GM18861 (cell line): ENCODE measurements at regions not wholly inside any gene's neighbourhood (a gene's known extent, or its start where the extent isn't known, plus 50 kb on each side); places are given as distances from the start of the nearest gene placed in this dataset.
"Not testable (repeated sequence)": the region's sequence is repeated elsewhere in the genome, so short reads cannot be mapped to it uniquely, and the experiment has no call there.

Experiments
- ATAC-seq: cut with Tn5 transposase; IDR thresholded peaks from one replicate; pipeline ENCODE4 v1.9.1; 2021; ENCODE audit not compliant: unreplicated experiment

DNA sequence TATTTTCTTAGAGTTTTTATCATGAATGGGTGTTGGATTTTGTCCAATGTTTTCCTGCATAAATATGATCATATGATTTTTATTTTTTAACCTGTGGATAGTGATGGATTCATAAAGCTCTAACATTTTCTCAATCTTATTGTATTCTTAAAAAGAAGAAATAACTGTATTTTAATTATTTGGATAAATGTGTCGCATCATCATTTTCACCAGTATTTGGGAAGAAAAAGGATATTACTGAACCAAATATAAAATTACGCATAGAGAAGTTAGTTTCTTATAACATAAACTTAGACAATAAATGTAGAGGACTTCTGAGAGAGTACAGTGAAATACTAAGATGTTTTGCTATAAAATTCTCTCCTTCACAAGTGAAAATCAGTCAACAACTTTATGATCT lies 126.0 kb upstream of the CHST9 start:
- ATAC-seq = no peak

- no peak for ATAC-seq
Measured at GRCh38 chr18:27301615-27302378, 116.7 kb upstream of the CHST9 start.

DNA sequence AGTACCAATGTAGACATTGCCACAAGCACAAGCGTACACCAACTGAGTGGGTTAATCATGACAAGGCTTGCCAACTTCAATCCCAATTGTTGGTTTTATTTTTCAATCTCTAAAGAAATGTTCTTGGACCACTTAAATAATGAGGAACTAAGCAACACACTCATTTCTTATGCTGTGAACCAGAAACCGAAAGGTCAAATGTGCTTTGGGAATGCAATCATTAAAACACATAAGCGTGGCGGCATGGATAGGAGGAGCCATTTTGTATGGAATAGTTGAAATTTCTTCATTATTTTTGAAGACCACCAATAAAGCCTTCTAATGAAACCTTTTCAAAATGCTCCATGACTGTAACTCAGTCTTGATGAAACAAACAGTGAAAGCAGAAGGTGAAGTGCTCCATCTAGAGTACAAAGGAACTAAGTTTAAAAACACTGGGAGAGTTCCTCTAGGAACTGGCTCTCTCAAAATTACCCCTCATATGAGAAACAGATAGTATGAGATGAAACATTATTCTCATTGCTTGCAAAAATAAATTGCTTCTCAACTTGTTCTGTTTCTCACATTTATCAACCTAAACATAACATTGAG lies 113.2 kb upstream of the CHST9 start:
- ATAC-seq = no peak

GRCh38 chr18:27285973-27286562 lies 101.0 kb upstream of the CHST9 start:
- not testable (repeated sequence) for ATAC-seq

- no peak for ATAC-seq
Measured at GRCh38 chr18:27278131-27278530, 93.0 kb upstream of the CHST9 start.

- ATAC-seq = no peak
Measured at GRCh38 chr18:27277554-27277953, 92.4 kb upstream of the CHST9 start.

GRCh38 chr18:27276886-27277285 lies 91.8 kb upstream of the CHST9 start:
- no peak for ATAC-seq

DNA sequence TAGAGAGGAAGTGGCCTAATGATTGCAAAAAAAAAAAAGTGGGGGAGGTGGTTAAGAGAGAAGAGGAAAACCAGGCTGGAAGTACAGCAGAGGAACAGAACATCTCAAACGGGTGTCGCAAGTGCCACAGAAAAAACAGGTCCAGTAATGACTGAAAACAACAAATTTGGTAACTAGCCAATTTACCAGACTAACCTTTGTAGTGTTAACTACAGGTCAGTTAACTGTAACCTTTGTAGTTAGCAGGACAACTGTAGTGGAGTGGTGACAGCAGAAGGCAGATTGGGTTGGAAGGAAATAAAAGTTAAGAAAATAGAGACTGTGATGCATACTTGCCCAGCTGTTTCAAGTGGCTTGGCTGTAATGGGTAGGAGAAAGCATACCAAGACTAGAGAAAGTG lies 91.4 kb upstream of the CHST9 start:
- ATAC-seq = no peak

DNA sequence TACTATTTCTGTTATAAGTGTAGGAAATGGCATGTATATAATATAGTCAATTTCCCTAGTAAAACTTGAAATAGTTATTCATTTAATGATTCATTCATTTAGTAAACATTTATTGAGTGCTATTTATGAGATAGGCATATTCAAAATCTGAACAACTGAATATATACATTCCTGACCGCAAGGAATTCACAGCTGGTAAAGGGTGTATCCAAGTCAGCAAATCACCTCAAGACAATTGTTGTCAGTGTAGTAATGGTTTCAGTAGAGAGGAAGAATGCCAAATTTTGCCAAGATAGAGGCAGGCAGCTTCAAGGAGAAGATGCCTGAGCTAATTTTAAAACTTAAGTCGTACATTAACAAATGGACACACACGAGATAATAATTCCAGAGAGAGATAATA lies 89.8 kb upstream of the CHST9 start:
- no peak for ATAC-seq

- ATAC-seq = no peak
Measured at GRCh38 chr18:27270508-27270907, 85.4 kb upstream of the CHST9 start.

- no peak for ATAC-seq
Measured at GRCh38 chr18:27263369-27263768, 78.3 kb upstream of the CHST9 start.

DNA sequence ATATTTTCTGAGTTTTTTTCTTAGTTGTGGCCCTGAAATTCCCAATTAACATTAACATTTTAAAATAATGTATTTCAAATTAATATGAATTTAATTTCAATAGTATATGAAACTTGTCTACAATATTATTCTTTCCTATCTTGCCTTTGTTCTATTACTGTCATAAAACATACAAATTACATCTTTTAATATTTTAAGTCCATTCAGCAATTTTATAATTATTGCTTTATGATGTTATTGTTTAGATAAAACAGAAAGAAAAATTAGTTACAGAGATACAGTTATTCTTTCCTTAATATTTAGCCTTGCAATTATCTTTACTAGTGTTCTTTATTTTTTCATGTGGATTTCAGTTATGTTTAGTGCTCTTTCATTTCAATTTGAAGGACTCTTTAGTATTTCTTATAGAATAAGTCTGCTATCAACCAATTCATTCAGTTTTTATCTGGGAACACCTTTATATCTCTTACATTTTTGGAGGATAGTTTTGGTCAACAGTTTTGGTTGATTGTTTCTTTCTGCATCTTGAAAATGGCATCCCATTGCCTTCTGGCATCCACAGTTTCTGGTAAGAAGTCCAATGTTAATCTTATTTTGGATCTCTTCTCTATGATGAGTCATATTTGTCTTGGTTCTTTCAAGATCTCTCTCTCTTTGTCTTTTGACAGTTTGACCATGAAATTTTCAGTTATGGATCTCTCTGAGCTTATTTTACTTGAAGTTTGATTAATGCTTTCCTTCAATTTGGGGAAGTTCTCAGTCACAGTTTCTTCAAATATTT lies 76.9 kb upstream of the CHST9 start:
- ATAC-seq = no peak

DNA sequence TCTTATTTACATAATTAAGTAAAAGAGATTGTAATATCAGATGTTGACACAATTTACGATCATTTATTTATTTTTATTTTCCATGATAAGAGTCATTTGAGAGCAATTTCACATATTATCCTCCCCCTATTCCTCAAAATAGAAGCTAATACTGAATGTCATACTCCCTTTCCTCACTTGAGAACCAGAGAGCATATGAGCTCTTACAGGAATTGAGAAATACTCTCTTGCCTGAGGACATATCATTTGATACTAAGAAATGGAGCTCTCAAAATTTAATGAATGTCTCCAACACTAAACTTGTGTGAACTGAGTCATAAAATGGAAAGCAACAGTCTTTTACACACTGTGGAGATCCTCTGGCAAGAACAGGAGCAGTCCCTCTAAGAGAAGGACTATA lies 68.5 kb upstream of the CHST9 start:
- ATAC-seq = no peak

DNA sequence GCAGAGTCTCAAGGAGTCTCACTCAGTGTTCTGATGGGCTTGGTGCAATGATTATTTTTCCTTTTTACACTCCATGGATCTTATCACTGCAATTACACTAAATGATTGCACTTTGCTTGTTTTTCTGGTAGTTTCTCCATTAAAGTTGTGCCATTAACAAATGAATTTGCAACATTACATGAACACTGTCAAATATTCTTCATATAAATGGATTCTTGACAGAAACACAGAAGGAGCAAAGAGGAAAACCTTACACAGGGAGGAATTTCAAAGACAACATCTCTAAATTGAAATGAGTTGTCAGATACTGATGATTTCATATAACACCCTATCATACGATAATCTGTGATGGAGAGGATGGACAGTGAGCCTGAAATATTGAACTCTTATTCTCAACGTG lies 65.4 kb upstream of the CHST9 start:
- ATAC-seq = no peak

DNA sequence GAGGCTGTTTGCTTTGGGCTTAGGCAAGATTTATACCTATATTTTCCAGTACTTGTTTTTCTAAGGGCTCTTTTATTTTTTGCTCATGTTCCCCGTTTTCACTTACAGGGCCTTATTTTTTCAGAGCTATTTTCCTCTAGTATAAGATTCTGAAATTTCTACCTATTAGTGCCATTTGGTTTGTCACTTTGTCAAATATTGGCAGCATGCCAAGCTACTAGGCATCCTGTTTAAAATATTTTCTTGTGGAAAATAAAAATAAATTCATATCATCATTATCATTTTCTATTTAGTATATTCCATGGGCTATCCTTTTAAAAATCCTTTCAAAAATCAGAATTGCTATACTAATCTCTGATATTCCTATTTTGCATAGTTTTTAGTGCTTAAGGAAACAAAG lies 64.8 kb upstream of the CHST9 start:
- no peak for ATAC-seq

GRCh38 chr18:27244259-27244658 lies 59.2 kb upstream of the CHST9 start:
- no peak for ATAC-seq

- no peak for ATAC-seq
Measured at GRCh38 chr18:27242392-27243047, 57.4 kb upstream of the CHST9 start.

DNA sequence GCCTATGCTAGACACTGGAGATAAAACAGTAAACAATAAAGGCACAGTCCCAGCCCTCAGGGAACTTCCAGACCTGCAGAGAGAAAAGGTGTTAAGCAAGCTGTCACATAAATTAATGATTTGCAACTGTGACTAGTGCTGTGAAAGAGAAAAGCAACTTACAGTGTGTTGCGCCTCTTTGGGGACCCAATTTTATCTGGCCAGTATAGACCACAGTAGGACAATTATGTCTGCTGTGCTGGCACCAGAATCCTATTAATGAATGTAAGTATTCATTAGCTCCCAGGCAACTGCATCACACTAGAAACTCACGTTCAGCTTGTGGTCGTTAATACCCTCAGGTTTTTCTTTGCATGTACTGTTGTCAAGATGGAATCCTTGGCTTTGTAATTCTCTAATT lies 55.3 kb upstream of the CHST9 start:
- ATAC-seq = no peak

DNA sequence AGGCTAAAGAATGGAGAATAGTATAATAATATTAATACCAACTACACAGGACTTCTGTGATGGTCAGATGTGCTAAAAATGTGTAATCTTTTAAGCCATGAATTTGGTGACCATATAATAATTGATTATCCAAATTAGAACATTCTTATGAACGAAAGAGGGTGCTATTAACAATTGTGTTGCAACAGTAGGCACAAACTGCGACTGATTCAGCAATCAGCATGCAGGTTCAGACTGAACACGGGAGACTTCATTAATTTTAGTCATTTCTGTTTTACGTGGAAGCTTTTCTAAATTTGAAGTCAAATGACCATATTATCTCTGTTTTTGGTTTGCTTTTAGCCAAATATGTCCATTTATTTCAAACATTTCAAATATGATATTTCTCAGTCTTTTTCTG lies 54.6 kb upstream of the CHST9 start:
- no peak for ATAC-seq

- no peak for ATAC-seq
Measured at GRCh38 chr18:27235218-27235870, 50.2 kb upstream of the CHST9 start.
